Loucy (cell line): ENCODE measurements at regions not wholly inside any gene's neighbourhood (a gene's known extent, or its start where the extent isn't known, plus 50 kb on each side); places are given as distances from the start of the nearest gene placed in this dataset.

Experiments used
- H2AFZ ChIP-seq: fragments of 200-600 bp; sonication (generic); 2 replicates; pipeline ENCODE4 v1.6.0; 2016; ENCODE audit warnings: antibody characterized with exemption, mild to moderate bottlenecking, low read length, moderate library complexity
- H3F3A ChIP-seq: fragments of 200-600 bp; 2 replicates; pipeline ENCODE4 v1.6.0; 2016; ENCODE audit warnings: antibody characterized with exemption, low read depth, mild to moderate bottlenecking
- H3K27me3 ChIP-seq: fragments of 200-600 bp; sonication (generic); 2 replicates; pipeline ENCODE4 v1.6.1; 2014; ENCODE audit warnings: low read length, mild to moderate bottlenecking; ENCODE audit not compliant: insufficient read depth, poor library complexity, severe bottlenecking
- H3K36me3 ChIP-seq: fragments of 200-600 bp; sonication (generic); 2 replicates; pipeline ENCODE4 v1.6.1; 2016; ENCODE audit warnings: low read length; ENCODE audit not compliant: insufficient read depth
- H3K4me1 ChIP-seq: fragments of 200-600 bp; sonication (generic); 2 replicates; pipeline ENCODE4 v1.5.1; 2014; ENCODE audit warnings: low read length, mild to moderate bottlenecking; ENCODE audit not compliant: insufficient read depth, poor library complexity, severe bottlenecking
- H3K4me2 ChIP-seq: fragments of 200-600 bp; sonication (generic); 2 replicates; pipeline ENCODE4 v1.6.0; 2014; ENCODE audit warnings: antibody characterized with exemption, low read length, low read depth, mild to moderate bottlenecking; ENCODE audit not compliant: poor library complexity, severe bottlenecking
- H3K4me3 ChIP-seq: fragments of 200-600 bp; sonication (generic); 2 replicates; pipeline ENCODE4 v1.5.1; 2014; ENCODE audit warnings: low read length, mild to moderate bottlenecking, mixed read lengths; ENCODE audit not compliant: poor library complexity, severe bottlenecking
- H3K79me2 ChIP-seq: fragments of 200-600 bp; sonication (generic); 2 replicates; pipeline ENCODE4 v1.6.1; 2014; ENCODE audit warnings: low read length; ENCODE audit not compliant: insufficient read depth
- H3K9ac ChIP-seq: fragments of 200-600 bp; sonication (generic); 2 replicates; pipeline ENCODE4 v1.6.0; 2014; ENCODE audit warnings: mild to moderate bottlenecking, low read depth, low read length, moderate library complexity; ENCODE audit not compliant: poor library complexity, severe bottlenecking
- H3K9me2 ChIP-seq: fragments of 200-600 bp; sonication (generic); replicated peaks from 2 replicates; pipeline ENCODE4 v1.6.1; 2016; ENCODE audit warnings: low read depth, low read length, mixed read lengths
- H3K9me3 ChIP-seq: fragments of 200-600 bp; sonication (generic); 2 replicates; pipeline ENCODE4 v1.6.1; 2014; ENCODE audit warnings: mild to moderate bottlenecking, antibody characterized with exemption, low read length, low read depth; ENCODE audit not compliant: insufficient read depth
- H4K20me1 ChIP-seq: fragments of 200-600 bp; sonication (generic); 2 replicates; pipeline ENCODE4 v1.6.0; 2014; ENCODE audit warnings: antibody characterized with exemption, low read length, mild to moderate bottlenecking; ENCODE audit not compliant: insufficient read depth, poor library complexity, severe bottlenecking
- EZH2phosphoT487 ChIP-seq: fragments of 200-600 bp; IDR thresholded peaks from 2 replicates; pipeline ENCODE4 v1.6.1; 2018; ENCODE audit warnings: antibody characterized with exemption, mild to moderate bottlenecking, moderate library complexity, borderline replicate concordance
- TF ChIP-seq, protein P1 (sequence below): fragments of 200-600 bp; sonication (generic); conservative IDR thresholded peaks from 2 replicates; pipeline ENCODE4 v1.5.1; 2014; ENCODE audit warnings: mild to moderate bottlenecking, antibody characterized with exemption, low read length

DNA sequence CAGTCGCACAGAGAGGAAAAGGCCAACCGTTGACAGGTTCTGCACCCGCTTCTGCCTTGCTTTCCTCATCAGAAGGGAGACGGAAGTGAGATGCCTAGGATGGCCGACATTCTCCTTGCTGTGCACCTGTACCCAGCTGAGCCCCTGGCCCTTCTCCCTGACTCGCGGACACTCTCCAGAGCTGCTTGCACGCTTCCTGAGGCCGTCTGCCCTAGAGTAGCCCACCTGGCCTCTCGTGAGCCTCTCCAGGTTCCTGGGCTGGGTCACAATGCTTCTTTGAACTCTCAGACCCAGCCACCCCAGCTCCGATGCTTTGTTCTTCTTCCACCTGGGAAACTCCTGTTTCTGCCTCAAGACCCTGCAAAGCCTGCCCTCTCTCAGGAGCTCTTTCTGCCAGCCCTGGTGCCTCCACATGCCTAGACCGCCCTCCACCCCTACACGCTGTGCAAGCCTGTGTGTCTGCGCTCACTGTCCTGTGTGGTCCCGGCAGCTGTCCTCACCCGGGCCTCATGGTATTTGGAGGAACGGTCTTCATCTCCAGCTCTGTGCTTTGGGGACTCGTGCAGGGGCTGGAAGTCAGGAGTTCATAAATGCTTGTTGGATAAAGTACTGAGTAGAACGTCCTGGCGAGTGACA, 345.4 kb upstream of the SALL3 start:
- Histone ChIP-seq H3K4me1 (no peaks in the 10 kb centered on the region), H3K27me3 (no peaks in the 10 kb centered on the region), H3K9me3 (peaks cover 5% of the 10 kb centered on the region; the same call in 1 of the 2 replicates), H4K20me1 (no peaks in the 10 kb centered on the region), H3F3A (no peaks in the 10 kb centered on the region), H3K36me3 (no peaks in the 10 kb centered on the region), H3K4me2 (no peak overlapping the region), H3K79me2 (no peaks in the 10 kb centered on the region), H2AFZ (no peak overlapping the region), H3K4me3 (no peak overlapping the region), H3K9ac (no peak overlapping the region), H3K9me2 (no peaks in the 10 kb centered on the region)
- no peak for TF ChIP-seq EZH2phosphoT487
- TF ChIP-seq, protein P1, sequence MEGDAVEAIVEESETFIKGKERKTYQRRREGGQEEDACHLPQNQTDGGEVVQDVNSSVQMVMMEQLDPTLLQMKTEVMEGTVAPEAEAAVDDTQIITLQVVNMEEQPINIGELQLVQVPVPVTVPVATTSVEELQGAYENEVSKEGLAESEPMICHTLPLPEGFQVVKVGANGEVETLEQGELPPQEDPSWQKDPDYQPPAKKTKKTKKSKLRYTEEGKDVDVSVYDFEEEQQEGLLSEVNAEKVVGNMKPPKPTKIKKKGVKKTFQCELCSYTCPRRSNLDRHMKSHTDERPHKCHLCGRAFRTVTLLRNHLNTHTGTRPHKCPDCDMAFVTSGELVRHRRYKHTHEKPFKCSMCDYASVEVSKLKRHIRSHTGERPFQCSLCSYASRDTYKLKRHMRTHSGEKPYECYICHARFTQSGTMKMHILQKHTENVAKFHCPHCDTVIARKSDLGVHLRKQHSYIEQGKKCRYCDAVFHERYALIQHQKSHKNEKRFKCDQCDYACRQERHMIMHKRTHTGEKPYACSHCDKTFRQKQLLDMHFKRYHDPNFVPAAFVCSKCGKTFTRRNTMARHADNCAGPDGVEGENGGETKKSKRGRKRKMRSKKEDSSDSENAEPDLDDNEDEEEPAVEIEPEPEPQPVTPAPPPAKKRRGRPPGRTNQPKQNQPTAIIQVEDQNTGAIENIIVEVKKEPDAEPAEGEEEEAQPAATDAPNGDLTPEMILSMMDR: no peak

DNA sequence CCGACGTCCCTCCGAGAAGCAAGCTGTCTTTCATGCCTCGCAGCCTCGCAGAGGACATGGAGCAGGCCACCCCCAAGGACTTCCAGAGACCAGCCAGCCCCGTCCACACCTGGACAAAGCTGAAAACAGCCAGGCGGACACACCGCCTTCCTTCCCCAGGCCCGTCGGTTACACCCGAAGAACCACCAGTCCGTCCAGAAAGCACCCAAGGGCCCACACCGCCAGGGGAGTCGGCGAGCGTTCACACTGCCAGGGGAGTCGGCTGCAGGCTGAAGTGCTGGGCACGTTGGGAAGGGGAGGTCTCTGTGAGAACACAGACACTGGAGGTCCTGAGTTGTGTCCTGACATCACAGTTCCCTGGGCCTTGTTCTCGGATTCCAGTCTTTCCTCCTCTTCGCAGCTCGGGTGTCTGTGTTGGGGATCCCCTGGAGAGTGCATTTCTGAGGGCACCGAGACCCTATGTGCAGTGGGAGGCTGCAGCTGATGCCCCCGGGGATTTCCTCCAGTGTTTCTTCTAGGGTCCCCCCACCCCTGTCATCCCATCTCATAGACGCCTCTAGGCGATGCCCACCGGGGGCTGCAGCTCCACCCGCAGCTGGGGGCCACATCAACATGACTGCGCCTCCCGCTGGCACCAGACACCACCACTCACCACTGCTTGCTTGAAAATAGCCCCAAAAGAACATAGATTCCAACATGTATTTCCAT, 344.4 kb upstream of the SALL3 start:
- TF ChIP-seq, protein P1: no peak
- TF ChIP-seq EZH2phosphoT487: no peak
- H3K79me2 ChIP-seq: no peaks in the 10 kb centered on the region

DNA sequence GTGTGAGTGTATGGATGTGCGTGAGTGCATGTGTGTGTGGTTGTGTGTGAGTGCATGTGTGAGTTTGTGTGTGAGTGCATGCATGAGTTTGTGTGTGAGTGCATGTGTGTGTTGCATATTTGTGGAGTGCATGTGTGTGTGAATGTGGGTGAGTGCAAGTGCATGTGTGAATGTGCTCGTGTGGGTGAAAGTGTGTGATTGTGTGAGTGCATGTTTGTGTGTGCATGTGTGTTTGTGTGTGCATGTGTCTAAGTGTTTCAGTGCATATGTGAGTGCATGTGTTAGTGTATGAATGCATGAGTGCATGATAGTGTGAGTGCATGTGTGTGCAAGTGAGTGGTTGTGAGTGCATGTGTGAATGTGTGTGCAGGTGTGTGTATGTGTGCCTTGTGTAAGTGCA, 343.4 kb upstream of the SALL3 start:
- Histone ChIP-seq H3K79me2 (no peaks in the 10 kb centered on the region), H2AFZ (no peak overlapping the region), H3F3A (no peaks in the 10 kb centered on the region), H3K9ac (no peak overlapping the region), H3K36me3 (no peaks in the 10 kb centered on the region), H3K9me2 (no peaks in the 10 kb centered on the region), H3K4me1 (no peaks in the 10 kb centered on the region), H3K4me2 (no peak overlapping the region), H3K27me3 (no peaks in the 10 kb centered on the region), H3K4me3 (no peak overlapping the region), H4K20me1 (no peaks in the 10 kb centered on the region), H3K9me3 (peaks cover 9% of the 10 kb centered on the region; the same call in 1 of the 2 replicates)
- no peak for TF ChIP-seq EZH2phosphoT487
- TF ChIP-seq, protein P1: no peak

More for the DNA sequence above, 344.4 kb upstream of the SALL3 start:
- Histone ChIP-seq H3K9me3 (peaks cover 5% of the 10 kb centered on the region; the same call in 1 of the 2 replicates), H3K27me3 (no peaks in the 10 kb centered on the region), H3K9ac (no peak overlapping the region), H3K9me2 (no peaks in the 10 kb centered on the region), H4K20me1 (no peaks in the 10 kb centered on the region), H2AFZ (no peak overlapping the region), H3K4me2 (no peak overlapping the region), H3F3A (no peaks in the 10 kb centered on the region), H3K36me3 (no peaks in the 10 kb centered on the region), H3K4me1 (no peaks in the 10 kb centered on the region), H3K4me3 (no peak overlapping the region)
